HG03039 (cell line): ENCODE measurements at regions not wholly inside any gene's neighbourhood (a gene's known extent, or its start where the extent isn't known, plus 50 kb on each side); places are given as distances from the start of the nearest gene placed in this dataset.

Experiments used
- ATAC-seq: cut with Tn5 transposase; IDR thresholded peaks from one replicate; pipeline ENCODE4 v1.9.1; 2021; ENCODE audit warnings: mild to moderate bottlenecking, moderate library complexity; ENCODE audit not compliant: unreplicated experiment

DNA sequence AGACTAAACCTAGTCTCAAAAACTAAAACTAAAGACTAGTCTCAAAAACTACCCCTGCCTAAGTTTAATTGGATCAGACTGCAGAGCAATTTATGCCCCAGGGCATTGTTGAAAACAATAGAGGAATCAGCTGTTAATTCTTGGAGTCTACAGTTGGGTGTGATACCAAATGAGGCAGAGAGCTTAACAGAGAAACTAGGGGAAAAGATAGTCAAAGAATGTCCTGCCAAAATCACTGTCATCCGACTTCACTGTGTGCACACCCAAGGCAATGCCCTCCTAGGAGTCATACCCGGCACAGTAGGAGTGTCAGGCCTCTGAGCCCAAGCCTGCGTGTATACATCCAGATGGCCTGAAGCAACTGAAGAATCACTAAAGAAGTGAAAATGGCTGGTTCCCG lies 90.5 kb upstream of the TOMM7 start:
- ATAC-seq, result no peak

DNA sequence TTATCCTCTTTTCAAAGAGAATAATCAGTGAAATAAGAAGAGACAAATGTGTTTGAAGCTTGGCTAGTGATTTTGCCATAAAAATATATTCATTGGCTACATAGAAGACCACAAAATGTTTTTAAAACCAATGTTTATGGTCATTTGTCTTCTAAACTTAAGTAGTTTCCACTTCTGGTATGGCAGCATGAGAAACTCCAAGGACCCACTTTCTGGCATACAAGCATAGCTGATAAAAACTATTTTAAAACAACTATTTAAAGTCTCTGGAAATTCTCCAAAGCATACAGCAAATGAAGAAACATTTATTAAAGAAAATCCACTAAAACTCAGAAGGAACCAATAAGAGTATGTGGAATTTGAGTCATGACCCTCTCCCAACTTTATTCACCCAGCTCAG lies 89.2 kb upstream of the TOMM7 start:
- ATAC-seq, result no peak

DNA sequence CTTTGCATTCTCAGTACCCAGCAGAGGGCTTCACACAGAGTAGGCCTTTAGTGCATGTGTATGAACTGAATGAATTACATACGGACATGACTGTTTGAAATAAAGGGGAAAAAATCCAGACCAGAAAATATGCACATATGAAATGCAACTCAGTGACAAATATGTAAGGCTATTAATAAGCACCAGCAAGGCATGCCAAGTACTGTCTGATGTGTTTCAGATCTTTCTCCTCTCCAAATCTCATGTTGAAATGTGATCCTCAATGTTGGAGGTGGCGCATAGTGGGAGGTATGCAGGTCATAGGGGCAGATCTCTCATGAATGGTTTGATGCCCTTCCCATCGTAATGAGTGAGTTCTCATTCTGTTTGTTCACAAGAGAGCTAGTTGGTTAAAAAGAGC lies 87.3 kb upstream of the TOMM7 start:
- no peak for ATAC-seq

DNA sequence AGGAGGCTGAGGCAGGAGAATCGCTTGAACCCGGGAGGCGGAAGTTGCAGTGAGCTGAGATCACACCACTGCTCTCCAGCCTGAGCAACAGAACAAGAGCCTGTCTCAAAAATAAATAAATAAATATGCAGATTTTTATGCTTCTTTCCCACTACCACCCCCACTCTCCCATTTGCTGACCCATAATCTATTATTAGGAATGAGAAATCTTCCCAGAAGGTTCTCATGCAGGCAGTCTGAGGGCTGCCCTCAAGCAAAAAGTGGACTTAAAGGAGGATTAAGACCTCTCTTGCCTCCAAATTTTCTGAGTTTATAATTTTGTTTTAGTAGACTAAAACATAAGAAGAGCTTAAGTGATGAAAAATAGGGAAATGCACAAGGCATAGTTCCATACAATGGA lies 85.2 kb upstream of the TOMM7 start:
- ATAC-seq, result no peak

- no peak for ATAC-seq
Observed at GRCh38 chr7:22900784-22901183, 78.1 kb upstream of the TOMM7 start.

DNA sequence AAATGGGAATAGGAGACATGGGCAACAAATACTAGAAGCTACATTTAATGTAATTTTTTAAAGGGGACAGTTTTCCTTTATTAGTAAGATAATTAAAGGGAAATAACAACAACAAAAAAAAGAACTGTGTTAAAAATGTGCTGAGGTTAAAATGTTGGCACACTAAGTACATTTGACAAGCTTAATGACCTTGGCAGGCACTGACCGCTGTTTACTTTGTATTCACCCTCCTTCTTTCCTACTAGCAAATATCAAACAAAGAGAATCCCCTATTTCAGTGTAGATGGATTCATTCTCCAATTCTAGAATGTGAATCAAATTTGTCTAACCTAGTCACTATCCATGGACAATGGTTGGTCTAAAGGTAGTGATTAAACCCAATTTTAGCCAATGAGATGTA lies 77.5 kb upstream of the TOMM7 start:
- ATAC-seq, result no peak

DNA sequence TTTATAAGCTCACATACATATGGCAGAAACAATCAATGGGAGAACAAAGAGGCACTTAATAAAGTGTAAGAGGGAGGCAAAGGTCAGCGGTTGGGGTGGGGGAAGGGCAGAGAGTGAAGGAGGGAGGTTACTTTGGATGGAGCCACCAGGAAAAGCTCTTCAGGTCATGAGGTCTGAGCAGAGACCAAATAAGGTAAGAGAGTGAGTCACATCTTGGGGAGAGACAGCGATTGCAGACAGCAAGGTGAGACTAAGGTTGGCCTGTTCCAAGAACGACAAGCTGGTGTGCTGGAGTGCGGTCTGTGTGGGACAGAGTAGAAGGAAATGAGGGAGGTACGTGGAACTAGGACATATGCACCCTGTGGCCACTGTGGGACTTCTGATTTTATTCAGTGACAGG lies 74.3 kb upstream of the TOMM7 start:
- no peak for ATAC-seq

DNA sequence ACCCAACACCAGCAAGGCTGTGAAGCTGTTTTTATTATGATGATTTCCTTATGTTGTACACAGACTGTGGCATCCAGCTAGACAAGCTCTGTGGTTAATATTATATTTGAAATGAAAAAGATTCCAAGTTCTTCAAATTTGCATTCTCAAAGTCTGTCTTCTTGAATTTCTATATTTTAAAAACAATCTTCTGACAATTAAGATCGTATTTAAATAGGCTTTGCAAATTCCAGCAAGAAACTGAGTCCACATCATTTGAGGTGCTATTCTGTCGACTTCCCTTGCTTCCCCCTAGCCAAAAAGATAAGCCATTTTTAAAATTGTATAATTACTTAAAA lies 73.1 kb upstream of the TOMM7 start:
- ATAC-seq, result no peak

DNA sequence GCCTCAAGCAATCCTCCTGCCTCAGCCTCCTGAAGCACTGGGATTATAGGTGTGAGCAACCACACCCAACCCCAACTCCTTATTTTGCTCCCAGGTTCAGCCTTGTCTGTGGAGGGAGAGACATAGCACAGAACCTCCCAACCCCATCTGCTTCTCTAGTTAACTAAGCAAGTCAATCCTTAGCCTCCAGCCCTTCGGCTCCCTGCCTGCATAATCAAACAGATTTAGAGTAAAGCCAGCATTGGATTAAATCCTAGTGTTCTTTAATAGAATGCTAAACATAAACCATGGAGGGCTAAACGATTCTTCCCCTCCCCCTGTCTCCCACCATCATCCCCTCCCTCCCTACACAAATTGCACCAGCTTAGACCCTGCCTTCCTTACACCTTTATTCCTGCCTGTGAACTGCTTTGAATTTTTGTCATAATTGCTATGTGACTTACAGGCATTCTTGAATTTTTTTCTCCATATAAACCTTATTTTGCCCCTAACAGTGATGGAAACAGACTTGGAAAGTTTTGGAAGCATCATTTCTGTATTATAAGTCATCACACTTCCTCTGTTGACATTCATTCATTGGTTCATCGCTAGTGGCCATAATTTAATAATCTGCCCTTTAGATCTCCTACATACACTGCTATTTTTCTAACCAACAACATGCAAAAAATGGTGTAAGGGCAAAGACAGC lies 72.6 kb upstream of the TOMM7 start:
- no peak for ATAC-seq

GRCh38 chr7:22894546-22894945 lies 71.9 kb upstream of the TOMM7 start:
- no peak for ATAC-seq

GRCh38 chr7:22890773-22891172 lies 68.1 kb upstream of the TOMM7 start:
- ATAC-seq, result no peak

DNA sequence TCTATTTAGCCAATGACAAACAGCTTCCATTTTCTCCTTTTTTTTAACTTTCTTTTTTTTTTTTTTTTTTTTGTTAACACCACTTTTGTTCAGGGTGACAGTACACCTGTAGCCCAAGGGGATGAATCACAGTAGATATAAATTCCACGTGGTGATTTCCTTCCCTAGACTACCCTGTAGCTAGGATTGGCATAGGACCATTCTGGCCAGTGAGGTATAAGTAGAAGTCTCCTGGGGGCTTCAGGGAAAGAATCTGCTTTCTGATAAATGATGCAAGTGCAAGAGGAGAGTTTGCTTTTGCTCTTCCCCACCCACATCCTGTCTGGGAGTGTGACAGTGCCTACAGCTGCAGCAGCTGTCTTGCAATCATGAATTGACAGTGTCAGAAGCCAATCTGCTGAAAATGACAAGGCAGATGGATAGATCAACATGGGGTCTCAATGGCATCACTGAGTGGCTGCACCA lies 63.2 kb upstream of the TOMM7 start:
- ATAC-seq, result peak; percentile 88

- ATAC-seq, result peak; percentile 42
Observed at GRCh38 chr7:22884911-22885788, 62.5 kb upstream of the TOMM7 start.

DNA sequence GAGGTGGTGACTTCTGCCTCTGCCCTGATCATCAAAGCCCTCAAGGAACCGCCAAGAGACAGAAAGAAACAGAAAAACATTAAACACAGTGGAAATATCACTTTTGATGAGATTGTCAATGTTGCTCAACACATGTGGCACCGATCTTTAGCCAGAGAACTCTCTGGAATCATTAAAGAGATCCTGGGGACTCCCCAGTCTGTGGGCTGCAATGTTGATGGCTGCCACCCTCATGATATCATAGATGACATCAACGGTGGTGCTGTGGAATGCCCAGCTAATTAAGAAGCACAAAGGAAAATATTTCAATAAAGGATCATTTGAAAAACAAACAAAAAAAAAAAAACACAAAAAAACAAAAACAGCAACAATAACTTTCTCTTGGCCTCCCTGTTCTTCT lies 59.5 kb upstream of the TOMM7 start:
- no peak for ATAC-seq

DNA sequence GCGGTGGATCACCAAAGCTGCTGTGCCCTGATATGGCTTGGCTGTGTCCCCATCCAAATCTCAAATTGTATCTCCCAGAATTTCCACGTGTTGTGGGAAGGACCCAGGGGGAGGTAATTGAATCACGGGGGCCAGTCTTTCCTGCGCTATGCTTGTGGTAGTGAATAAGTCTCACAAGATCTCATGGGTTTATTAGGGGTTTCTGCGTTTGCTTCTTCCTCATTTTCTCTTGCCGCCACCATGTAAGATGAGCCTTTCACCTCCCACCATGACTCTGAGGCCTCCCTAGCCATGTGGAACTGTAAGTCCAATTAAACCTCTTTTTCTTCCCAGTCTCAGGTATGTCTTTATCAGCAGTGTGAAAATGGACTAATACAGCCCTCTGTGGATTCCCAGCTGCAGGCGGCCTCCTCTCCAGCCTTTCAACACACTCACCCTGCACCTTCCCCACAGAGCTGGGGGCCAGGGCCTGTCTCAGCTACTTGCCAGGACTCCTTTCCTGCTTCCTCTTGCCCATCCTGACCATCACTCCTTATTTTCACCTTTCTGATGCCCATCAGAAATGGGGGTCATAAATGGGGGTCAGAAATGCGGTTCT lies 57.2 kb upstream of the TOMM7 start:
- no peak for ATAC-seq

DNA sequence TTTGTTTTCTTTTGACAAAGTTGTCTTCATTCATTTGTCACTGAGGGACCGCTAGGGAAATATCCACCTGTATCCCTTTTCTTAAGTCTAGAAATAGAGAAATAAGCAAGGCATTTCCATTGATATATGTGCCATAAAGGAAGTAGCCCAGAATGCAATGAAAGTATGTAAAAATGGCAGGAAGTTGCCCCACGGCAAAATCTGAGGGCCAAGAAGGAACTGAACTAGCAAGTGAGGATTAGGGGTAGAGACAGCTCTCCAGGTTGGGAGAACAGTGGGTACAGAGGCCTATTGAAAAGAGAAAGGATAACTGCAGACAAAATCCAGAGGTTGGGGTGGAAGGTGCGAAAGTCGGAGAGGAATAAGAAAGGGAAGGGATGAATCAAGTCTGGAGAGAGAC lies 56.6 kb upstream of the TOMM7 start:
- no peak for ATAC-seq

DNA sequence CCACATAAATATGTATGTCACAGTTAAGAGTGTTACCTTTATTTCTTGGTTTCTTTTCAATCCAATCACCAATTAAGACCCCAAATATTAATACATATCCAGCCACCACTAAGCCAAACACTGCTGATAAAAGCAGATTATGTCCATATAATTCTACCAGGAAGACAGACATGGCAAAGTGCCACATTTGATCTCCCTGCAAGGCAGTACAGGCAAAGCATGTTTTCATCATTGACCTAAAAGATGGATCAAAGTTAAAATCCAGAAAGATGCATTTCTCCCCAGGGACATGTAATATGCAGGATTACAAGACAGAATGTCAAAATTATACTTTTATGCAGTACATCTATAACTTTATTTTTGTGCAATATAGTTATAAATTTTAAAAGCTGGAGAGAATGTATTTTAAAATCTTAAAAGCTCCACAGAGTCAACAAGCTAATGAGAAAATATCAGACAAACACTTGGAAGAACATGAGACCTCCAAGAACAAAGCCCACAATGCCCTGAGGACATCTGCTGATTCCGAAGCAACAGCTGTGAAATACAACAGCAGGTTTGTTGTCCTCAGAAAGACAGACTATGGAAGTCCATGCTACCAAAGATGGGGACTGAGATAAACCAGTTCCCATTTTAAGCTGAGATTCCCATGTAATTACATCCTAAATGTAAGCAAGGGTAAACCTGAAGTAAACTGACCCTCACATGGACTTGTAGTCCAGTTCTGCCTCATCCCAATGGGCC lies 54.5 kb upstream of the TOMM7 start:
- no peak for ATAC-seq

DNA sequence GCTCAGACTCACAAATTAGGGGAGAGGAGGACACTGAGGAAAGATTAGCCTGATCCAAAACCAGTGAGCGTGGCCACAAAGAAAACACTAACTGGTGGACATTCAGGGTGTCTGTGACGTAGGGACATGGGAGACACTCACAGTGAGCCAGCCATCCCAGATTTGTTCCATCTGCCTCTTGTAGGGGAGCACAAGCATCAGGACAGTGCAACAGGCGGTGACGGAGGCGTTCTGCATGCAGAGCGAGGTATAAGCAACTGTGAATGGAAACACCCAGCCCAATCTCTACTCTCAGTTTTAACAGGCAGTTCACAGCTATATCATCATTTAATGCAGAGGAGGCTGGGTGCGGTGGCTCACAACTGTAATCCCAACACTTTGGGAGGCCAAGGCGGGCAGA lies 52.8 kb upstream of the TOMM7 start:
- no peak for ATAC-seq

DNA sequence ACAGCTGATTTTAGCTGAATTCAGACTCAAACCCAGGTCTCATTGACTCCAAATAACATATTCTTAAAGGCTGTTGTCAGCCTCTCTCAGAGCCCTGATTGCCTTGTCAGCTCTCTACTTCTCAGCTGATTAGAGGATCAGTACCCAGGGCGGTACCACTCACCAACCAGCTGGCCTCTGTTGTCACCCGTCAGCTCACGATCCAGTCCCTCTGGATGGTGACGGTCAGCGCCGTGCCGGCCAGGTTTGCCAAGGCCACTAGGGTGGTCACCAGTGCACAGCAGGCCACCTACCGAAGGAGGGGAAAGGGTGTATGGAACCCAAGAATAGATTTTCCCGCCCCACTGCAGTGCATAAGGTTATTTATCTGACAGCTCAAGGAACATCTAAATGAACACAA lies 52.3 kb upstream of the TOMM7 start:
- no peak for ATAC-seq
